GM21381 (cell line): ENCODE measurements at regions not wholly inside any gene's neighbourhood (a gene's known extent, or its start where the extent isn't known, plus 50 kb on each side); places are given as distances from the start of the nearest gene placed in this dataset.
A peak's percentile ranks its signal among the peaks of the same experiment; 100 is the strongest.
"Not testable (repeated sequence)": the region's sequence is repeated elsewhere in the genome, so short reads cannot be mapped to it uniquely, and the experiment has no call there.

Experiments used
- ATAC-seq: cut with Tn5 transposase; IDR thresholded peaks from one replicate; pipeline ENCODE4 v1.9.1; 2021; ENCODE audit warnings: mild to moderate bottlenecking, moderate library complexity; ENCODE audit not compliant: unreplicated experiment

GRCh38 chr2:171266102-171266501 is 105.4 kb upstream of the TLK1 start:
- no peak for ATAC-seq

- not testable (repeated sequence) for ATAC-seq
Measured at GRCh38 chr2:171261529-171261928, 100.8 kb upstream of the TLK1 start.

GRCh38 chr2:171260471-171261424 is 100.1 kb upstream of the TLK1 start:
- peak; percentile 60 for ATAC-seq

- ATAC-seq = no peak
Measured at GRCh38 chr2:171254666-171255065, 94.0 kb upstream of the TLK1 start.

- ATAC-seq = no peak
Measured at GRCh38 chr2:171253900-171254650, 93.4 kb upstream of the TLK1 start.

- ATAC-seq = no peak
Measured at GRCh38 chr2:171253279-171253678, 92.6 kb upstream of the TLK1 start.

- ATAC-seq = no peak
Measured at GRCh38 chr2:171249689-171250088, 89.0 kb upstream of the TLK1 start.

- ATAC-seq = no peak
Measured at GRCh38 chr2:171247741-171248662, 87.3 kb upstream of the TLK1 start.

GRCh38 chr2:171244970-171245782 is 84.5 kb upstream of the TLK1 start:
- no peak for ATAC-seq

GRCh38 chr2:171244466-171244969 is 83.8 kb upstream of the TLK1 start:
- ATAC-seq = no peak

GRCh38 chr2:171241771-171242170 is 81.1 kb upstream of the TLK1 start:
- ATAC-seq = no peak

GRCh38 chr2:171238946-171239345 is 78.3 kb upstream of the TLK1 start:
- no peak for ATAC-seq

- ATAC-seq = no peak
Measured at GRCh38 chr2:171237751-171238505, 77.2 kb upstream of the TLK1 start.

- no peak for ATAC-seq
Measured at GRCh38 chr2:171235262-171235881, 74.7 kb upstream of the TLK1 start.

GRCh38 chr2:171230176-171230575 is 69.5 kb upstream of the TLK1 start:
- ATAC-seq = no peak

GRCh38 chr2:171228826-171229225 is 68.1 kb upstream of the TLK1 start:
- no peak for ATAC-seq

GRCh38 chr2:171227066-171227782 is 66.5 kb upstream of the TLK1 start:
- ATAC-seq = no peak

- ATAC-seq = no peak
Measured at GRCh38 chr2:171226461-171226860, 65.8 kb upstream of the TLK1 start.
